ENCODE measurements at regions not wholly inside any gene's neighbourhood (a gene's known extent, or its start where the extent isn't known, plus 50 kb on each side); places are given as distances from the start of the nearest gene placed in this dataset.

DNA sequence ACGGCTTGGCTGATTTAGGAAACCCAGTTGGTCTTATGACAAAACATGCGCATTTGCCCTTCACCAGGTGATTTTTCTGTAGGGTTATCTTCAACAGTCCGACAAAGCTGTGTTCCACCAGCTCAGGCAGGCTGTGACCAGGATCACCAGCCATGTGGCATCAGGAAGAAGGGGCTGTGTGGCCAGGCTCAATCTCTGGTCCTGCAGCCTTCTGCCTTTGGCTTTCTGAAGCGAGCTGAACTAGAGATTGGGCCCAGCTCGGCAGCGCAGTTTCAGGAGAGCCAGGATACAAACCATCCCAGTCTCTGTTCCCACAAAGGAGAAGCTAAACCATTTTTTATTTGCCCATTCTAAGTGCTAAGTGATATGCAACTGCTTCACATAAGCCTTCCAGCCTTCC is 282.3 kb downstream of the SOX11 start:
- no peak for TF ChIP-seq ZNF8 (CRISPR knock-in tag; IDR thresholded peaks at IDR 0.05)
- TF ChIP-seq RARB (CRISPR knock-in tag; IDR thresholded peaks at IDR 0.05) = no peak
- no peak for TF ChIP-seq TSHZ2 (CRISPR knock-in tag; IDR thresholded peaks at IDR 0.05)
- TF ChIP-seq PPARA (CRISPR knock-in tag; IDR thresholded peaks at IDR 0.05; ENCODE audit: borderline replicate concordance) = no peak
- TF ChIP-seq ZNF70 (CRISPR knock-in tag; IDR thresholded peaks at IDR 0.05) = no peak
- no peak for TF ChIP-seq ZNF565 (CRISPR knock-in tag; conservative IDR thresholded peaks at IDR 0.05; ENCODE audit: low read depth)
- TF ChIP-seq ZC3H10 (CRISPR knock-in tag; IDR thresholded peaks at IDR 0.05) = no peak
- no peak for TF ChIP-seq ZFP3 (CRISPR knock-in tag; IDR thresholded peaks at IDR 0.05)
- TF ChIP-seq ESRRG (CRISPR knock-in tag; IDR thresholded peaks at IDR 0.05) = no peak
- TF ChIP-seq POU6F1 (CRISPR knock-in tag; IDR thresholded peaks at IDR 0.05; ENCODE audit: borderline replicate concordance, low read depth) = no peak
- TF ChIP-seq, protein P1, sequence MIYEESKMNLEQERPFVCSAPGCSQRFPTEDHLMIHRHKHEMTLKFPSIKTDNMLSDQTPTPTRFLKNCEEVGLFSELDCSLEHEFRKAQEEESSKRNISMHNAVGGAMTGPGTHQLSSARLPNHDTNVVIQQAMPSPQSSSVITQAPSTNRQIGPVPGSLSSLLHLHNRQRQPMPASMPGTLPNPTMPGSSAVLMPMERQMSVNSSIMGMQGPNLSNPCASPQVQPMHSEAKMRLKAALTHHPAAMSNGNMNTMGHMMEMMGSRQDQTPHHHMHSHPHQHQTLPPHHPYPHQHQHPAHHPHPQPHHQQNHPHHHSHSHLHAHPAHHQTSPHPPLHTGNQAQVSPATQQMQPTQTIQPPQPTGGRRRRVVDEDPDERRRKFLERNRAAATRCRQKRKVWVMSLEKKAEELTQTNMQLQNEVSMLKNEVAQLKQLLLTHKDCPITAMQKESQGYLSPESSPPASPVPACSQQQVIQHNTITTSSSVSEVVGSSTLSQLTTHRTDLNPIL (CRISPR knock-in tag; IDR thresholded peaks at IDR 0.05; ENCODE audit: low read depth) = no peak
- no peak for TF ChIP-seq TCF4 (CRISPR knock-in tag; IDR thresholded peaks at IDR 0.05; ENCODE audit: borderline replicate concordance)
- no peak for TF ChIP-seq CSDC2 (CRISPR knock-in tag; IDR thresholded peaks at IDR 0.05)
- TF ChIP-seq CSRNP3 (CRISPR knock-in tag; IDR thresholded peaks at IDR 0.05) = no peak
- TF ChIP-seq GLIS3 (CRISPR knock-in tag; IDR thresholded peaks at IDR 0.05) = no peak
- ATAC-seq = no peak

DNA sequence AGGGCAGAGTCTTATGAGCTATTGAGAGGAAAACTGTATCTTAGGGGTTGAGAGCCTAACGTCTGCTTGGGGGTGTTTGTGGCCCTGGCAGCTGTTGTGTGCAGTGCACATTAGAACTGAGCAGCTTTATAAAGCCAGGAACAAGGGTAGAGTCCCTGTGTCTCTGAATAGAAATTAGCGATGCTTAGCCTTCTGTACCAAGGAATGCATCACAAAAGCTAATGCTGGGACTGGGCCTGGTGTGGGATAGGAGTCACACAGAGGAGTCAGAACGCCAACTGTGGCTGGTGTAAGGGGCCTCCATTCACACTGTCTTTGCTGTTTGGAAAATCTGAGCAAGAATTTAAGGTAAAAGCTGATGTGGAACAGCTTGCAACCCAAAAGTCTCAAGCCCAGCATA is 283.2 kb downstream of the SOX11 start:
- TF ChIP-seq ZNF565 (CRISPR knock-in tag; conservative IDR thresholded peaks at IDR 0.05; ENCODE audit: low read depth) (no peak), PPARA (CRISPR knock-in tag; IDR thresholded peaks at IDR 0.05; ENCODE audit: borderline replicate concordance) (no peak), ZNF70 (CRISPR knock-in tag; IDR thresholded peaks at IDR 0.05) (no peak), TSHZ2 (CRISPR knock-in tag; IDR thresholded peaks at IDR 0.05) (no peak), ZFP3 (CRISPR knock-in tag; IDR thresholded peaks at IDR 0.05) (no peak), BACH2 (CRISPR knock-in tag; IDR thresholded peaks at IDR 0.05; ENCODE audit: borderline replicate concordance) (no peak), ZC3H10 (CRISPR knock-in tag; IDR thresholded peaks at IDR 0.05) (no peak), CSDC2 (CRISPR knock-in tag; IDR thresholded peaks at IDR 0.05) (no peak), ZNF8 (CRISPR knock-in tag; IDR thresholded peaks at IDR 0.05) (no peak), POU6F1 (CRISPR knock-in tag; IDR thresholded peaks at IDR 0.05; ENCODE audit: borderline replicate concordance, low read depth) (no peak)
- ATAC-seq = no peak

- ATAC-seq = no peak
- TF ChIP-seq POU6F1 (CRISPR knock-in tag; IDR thresholded peaks at IDR 0.05; ENCODE audit: borderline replicate concordance, low read depth) (no peak), TSHZ2 (CRISPR knock-in tag; IDR thresholded peaks at IDR 0.05) (no peak), TOX (CRISPR knock-in tag; IDR thresholded peaks at IDR 0.05; ENCODE audit: borderline replicate concordance) (no peak), TCF4 (CRISPR knock-in tag; IDR thresholded peaks at IDR 0.05; ENCODE audit: borderline replicate concordance) (no peak), GLIS3 (CRISPR knock-in tag; IDR thresholded peaks at IDR 0.05) (no peak)
- TF ChIP-seq, protein P1 (CRISPR knock-in tag; IDR thresholded peaks at IDR 0.05; ENCODE audit: low read depth) = no peak
Observed at GRCh38 chr2:5976531-5977065, 284.4 kb downstream of the SOX11 start.

Measured in SK-N-SH treated with all-trans-retinoic acid at 6 μM for 48 hours (cell line).